ENCODE measurements at regions not wholly inside any gene's neighbourhood (a gene's known extent, or its start where the extent isn't known, plus 50 kb on each side); places are given as distances from the start of the nearest gene placed in this dataset.
A peak's percentile ranks its signal among the peaks of the same experiment; 100 is the strongest.

DNA sequence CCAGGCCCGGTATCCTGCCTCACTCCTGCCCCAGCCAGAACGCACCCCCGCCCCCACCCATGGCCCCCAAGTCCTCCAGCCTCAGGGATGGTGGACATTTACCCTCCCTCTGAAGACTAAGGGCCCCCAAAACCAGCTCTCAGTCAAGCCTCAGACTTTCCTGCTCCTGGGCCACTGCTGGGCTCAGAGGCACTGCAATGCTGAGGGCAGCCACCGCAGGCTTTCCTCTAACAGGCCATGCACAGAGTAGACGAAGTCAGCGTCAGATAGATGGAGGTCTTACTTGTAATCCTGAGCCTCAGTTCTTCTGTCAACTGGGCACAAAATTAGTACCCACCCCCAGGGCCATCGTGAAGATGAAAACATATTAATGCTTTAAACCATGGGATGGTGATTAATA lies 92.6 kb downstream of the TTC32 start:
- DNase-seq: no peak

GRCh38 chr2:19807866-19808265 lies 93.9 kb downstream of the TTC32 start:
- peak in 1 of 14 donors; percentile 12 for DNase-seq

DNA sequence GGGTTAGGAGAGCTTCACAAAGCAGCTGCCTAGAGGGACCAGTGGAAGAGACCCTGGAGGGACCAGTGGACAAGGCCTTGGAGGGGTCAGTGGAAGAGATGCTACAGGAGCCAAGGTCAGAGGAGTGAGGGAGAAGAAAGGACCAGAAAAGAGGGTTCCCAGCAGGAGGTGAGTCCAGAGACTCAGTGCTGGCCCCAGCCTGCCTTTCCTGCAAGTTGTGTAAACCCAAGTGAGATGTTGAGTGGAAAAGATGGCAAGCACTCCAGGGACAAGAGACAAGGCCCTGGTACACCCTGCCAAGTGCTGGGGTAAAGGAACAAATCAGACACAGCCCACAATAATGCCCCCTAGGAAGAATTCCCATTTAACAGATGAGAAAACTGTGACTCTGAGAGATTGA lies 94.4 kb downstream of the TTC32 start:
- no peak for DNase-seq

DNA sequence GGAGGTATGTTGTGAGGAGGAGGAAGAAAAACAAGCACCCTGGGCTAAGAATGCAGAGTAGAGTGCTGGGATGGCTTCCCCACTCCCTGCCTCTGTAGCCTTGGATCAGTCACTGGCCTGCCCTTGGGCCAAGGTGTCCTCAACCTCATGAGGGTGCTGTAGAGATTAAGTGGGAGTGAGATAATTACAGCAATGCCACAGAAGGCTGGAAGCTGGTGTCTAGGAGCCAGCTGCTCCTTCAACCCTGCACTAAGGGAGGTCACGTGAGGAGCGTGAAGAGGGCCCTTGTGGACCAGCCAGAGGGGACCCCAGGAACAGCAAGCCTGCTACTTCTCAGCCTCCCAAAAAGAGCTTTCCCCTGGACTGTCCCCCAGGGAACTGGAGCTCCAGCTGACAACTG lies 95.2 kb downstream of the TTC32 start:
- no peak for DNase-seq

- DNase-seq: no peak
Measured at GRCh38 chr2:19806131-19806530, 95.7 kb downstream of the TTC32 start.

- no peak for DNase-seq
Measured at GRCh38 chr2:19805266-19805665, 96.5 kb downstream of the TTC32 start.

GRCh38 chr2:19804639-19805260 lies 97.0 kb downstream of the TTC32 start:
- no peak for DNase-seq

DNA sequence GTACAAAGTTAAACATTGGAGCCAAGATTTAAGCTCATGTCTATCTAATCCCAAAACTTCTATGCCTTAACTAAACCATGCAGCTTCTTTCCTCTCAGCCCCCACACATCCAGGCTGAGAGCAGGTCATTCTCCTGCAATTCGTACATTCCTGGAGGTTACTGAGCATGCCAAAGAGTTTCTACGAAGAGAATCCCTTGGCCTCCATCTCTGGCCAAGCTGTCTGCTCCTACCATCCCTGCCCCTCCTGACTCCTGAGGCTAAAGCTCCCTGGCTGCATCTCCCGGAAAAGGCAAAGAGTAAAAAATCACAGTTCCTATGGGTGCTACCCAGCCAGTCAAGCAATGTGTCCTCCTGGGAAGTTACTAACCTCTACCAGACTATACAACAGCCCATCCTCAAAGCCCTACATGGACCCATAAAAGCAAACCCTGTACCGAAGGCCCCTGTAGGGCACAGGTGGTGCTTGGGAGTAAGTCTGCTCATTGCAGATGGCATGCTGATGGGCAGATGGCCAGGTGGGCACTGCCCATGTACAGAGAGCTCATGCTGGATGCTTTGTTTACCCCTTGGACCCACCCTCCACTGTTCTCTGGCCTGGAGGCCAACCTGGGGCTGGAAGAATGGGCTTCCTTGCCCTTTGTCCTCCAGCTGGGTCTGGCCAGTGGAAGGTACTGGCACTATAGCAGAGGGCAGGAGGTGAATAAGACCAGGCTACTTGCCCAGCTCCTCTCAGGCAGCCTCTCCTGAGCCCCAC lies 99.5 kb downstream of the TTC32 start:
- DNase-seq: no peak

DNA sequence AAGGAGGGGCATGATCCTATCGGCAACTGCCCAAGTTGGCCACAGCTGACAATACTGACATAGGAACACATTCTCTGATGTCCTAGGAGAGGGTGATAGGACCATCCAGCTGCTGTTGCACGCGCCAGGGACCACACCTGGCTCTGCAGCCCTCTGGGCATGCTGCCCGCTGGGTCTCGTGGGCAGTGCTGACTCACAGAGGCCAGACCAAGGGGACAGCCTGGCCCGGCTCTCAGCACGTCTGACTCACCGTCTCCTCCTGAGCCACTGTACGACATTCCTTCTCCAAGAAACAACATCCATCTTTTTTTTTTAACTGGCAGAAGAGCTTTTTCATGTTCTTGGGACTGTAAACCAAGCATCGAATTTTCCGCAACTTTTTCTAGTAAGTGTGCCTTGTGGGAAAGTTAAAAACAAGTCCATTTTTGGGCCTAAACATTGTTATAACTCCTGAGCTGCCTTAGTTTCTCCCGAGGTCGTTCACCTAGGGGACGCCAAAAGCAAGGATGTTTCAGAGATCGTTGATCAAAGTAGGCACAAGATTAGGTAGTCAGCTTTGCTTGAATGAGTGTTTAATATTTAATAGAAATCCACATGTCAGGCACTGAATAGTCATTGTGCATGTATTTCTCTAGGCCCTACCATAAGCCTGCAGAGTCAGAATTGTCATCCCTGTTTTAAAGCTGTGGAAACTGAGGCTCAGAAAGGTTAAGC lies 100.3 kb downstream of the TTC32 start:
- DNase-seq: peak in 1 of 14 donors; percentile 55

DNA sequence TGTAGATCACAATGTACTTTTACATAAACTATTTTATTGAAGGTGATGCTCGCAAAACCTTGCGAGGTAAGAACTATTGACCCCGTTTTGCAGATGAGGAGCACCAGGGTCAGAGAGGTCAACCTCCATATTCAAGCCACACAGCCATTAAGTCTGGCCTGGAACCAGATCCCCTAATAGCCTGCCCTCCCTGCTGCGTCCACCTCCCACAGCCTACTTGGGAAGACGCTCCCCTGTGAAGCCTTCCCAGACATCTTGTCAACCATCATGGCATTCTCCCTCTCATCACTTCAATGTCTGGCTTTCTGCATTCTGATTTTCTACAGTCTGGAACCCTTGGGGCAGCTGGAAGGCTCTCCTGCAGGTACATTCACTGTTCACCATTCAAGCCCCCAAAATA lies 101.0 kb downstream of the TTC32 start:
- DNase-seq: no peak

- no peak for DNase-seq
Measured at GRCh38 chr2:19799881-19800780, 101.7 kb downstream of the TTC32 start.

- DNase-seq: no peak
Measured at GRCh38 chr2:19797871-19798270, 103.9 kb downstream of the TTC32 start.

DNA sequence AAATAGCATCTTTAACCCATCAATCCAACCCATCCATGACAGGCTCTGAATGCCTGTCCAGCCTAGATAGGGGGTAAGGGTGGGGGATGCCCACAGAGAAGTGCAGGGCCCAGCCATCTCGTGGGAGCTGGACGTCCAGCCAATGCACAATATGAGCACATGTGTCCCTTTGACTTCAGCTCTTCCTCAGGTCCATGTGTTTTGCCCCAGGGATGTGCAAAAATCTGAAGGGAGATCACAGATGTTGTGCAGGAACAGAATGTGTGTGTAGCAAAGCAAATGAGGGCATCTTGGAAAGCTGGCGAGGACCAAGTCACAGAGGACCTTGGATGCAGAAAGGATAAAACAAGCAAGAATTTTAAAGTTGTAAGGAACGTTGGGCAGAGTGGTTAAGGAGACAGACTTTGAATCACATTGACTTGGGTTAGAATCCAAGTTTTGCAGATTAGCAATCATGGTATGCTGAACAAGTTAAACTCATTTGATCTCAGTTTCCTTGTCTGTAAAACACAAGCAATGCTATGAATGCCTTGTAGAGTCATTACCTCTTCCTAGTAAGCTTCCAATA lies 104.5 kb downstream of the TTC32 start:
- no peak for DNase-seq

DNA sequence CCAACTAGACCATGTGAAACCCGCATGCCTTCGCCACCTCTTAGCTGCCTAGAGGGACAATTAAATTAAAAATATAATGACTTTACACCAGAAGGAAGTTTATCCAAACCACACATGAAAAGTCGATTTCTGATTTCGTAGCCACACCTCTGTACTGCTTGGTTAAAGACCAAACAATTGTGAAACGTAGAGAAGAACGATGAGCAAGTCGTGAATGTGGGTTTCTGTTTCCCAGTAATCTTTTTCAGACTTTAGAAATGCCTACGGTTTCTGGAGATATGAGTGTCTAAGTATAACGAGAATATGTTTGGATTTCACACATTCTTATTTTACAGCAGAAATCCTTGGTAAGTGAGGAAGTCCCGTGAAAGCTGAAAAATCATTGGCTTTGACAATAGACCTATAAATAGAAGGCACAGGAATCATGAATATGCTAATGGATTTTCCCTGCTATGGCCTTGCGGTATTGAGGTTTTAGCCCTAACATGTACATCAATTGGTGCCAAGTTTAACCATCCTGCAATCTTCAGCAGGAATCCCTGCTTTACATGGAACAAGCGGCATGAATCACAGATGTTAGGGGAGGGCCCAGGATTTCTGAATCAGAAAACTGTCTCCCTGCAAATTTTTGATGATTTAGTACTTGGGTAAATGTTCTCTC lies 105.6 kb downstream of the TTC32 start:
- DNase-seq: no peak

- no peak for DNase-seq
Measured at GRCh38 chr2:19793132-19793750, 108.5 kb downstream of the TTC32 start.

GRCh38 chr2:19790291-19790690 lies 111.5 kb downstream of the TTC32 start:
- DNase-seq: no peak

DNA sequence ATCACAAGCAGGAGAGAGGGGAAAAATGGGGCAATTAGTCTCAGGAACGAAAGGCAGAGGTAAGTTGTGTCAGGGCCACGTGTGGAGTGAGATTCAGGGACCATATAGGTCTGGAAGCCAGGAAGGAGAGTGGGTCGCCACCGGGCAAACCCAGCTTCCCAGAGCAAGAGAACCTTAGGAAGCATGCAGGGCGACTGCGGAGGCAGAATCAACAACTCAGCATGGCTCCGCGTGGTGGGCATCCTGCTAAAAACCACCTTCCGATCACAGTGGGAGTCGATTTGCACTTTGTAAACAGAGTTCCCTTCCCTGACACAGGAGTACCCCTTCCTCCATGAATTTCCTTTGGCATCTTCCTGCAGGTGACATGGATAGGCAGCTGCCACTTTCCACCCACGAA lies 114.6 kb downstream of the TTC32 start:
- DNase-seq: no peak

GRCh38 chr2:19786408-19787058 lies 115.2 kb downstream of the TTC32 start:
- no peak for DNase-seq

GRCh38 chr2:19785867-19786266 lies 115.9 kb downstream of the TTC32 start:
- DNase-seq: no peak

GRCh38 chr2:19785447-19785846 lies 116.3 kb downstream of the TTC32 start:
- DNase-seq: no peak

DNA sequence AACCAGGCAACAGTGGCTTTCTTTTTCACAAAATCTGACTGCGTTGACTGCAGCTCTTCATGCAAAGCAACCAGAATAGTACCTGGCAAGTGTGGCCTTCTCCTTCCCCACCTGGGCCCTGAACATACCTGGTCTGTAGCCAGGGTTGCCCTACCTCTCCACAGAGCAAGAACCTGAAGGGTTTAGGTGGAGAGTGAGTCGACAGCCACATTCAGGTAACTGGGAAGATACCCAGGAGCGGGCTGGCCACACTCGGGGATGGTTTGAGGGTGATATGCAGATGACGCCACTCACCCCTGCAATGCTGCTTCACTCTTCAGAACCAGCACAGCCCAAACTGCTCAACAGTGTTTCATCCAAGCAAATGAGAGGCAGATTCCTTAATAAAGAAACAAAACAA lies 117.3 kb downstream of the TTC32 start:
- no peak for DNase-seq

Data from C1 segment of cervical spinal cord (tissue), 14 donors.